T1000 (cell line): ENCODE measurements at regions not wholly inside any gene's neighbourhood (a gene's known extent, or its start where the extent isn't known, plus 50 kb on each side); places are given as distances from the start of the nearest gene placed in this dataset.
"Not testable (repeated sequence)": the region's sequence is repeated elsewhere in the genome, so short reads cannot be mapped to it uniquely, and the experiment has no call there.

Source experiments
- DNase-seq: peaks from one replicate; lab custom pipeline; 2025; ENCODE audit warnings: mixed read lengths; lab: John Stamatoyannopoulos, UW

- DNase-seq = no peak
These were observed 247.3 kb downstream of the FOXD2 start for GRCh38 chr1:47684964-47685762.

- DNase-seq = no peak
These were observed 247.9 kb downstream of the FOXD2 start for GRCh38 chr1:47685763-47686066.

DNA sequence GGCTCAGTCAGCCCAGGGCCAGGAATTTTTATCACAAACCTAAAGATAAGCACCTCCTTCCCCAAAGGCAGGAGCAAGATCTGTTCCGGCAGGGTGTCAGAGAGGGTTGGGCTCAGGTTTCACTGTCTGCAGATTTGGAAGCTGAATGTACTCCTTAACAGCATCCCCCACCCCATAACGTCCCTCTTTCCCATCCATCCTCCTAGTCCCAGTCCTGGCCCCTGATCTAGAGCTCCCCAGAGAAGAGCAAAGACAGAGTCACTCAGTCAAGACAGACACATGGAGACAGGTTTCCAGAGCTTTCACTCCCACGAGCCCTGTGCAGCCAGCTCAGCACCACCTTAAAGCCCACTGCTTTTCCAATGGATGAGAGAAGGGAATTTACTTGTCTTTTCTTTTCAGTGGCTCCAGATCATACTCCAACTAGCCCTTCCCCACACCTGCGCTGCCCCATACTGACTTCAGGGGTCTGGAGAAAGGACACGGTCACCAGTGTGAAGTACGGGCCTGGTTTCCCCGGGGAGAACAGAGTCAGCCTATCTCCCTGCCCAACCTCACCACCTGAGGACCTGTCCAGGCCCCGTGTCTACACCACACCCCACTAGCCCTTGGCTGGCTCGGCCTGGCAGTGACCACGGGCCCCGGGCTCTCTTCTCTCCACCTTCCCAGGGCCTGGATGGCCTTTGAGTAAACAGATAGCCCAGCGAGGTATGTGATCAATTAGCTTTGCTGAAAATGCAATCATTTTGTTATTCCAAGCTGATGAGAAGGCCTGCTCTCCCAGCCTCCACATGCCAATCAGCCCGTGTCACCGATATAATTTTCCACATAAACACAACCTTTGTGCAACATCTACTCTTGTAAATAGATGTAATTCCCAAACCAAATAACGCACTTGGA lies 249.1 kb downstream of the FOXD2 start:
- no peak for DNase-seq

DNA sequence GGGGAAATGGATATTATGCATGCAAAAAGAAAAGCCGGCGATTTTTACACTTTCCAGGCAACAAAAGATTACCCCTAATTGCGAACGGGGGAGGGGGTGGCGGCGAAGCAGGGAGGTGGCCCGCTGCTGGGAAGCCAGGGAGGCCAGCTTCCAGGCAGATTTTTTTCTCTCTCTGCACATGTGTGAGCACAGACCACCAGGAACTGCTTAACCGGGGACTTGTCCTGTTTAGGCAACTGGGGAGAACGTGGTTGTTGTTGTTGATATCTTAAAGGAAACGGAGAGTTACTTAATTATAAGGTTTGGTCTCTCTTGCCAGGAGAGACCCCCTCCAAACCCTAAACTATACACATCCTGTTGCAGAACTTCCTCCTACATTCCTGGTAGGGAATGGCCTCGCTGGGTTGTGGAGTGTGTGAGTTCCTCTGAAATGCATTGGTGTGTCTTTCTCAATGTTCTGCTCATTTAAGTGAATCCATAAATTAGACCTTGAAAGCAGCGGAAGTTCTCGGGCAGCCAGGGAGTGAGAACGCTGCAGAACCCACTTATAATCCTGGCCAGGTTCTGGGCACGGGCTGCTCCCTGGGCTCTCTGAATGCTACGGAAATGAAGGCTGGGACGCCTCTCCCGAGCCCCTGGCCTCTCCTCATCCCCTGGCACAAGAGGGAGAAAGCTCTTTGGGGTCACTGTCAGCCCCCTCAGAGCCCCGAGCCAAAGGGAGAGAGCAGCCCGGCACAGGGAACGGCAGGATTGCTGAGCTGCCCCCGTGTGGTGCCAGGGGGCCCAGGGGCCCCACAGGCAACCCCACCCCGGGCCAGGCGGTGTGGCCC lies 250.0 kb downstream of the FOXD2 start:
- DNase-seq = no peak

DNA sequence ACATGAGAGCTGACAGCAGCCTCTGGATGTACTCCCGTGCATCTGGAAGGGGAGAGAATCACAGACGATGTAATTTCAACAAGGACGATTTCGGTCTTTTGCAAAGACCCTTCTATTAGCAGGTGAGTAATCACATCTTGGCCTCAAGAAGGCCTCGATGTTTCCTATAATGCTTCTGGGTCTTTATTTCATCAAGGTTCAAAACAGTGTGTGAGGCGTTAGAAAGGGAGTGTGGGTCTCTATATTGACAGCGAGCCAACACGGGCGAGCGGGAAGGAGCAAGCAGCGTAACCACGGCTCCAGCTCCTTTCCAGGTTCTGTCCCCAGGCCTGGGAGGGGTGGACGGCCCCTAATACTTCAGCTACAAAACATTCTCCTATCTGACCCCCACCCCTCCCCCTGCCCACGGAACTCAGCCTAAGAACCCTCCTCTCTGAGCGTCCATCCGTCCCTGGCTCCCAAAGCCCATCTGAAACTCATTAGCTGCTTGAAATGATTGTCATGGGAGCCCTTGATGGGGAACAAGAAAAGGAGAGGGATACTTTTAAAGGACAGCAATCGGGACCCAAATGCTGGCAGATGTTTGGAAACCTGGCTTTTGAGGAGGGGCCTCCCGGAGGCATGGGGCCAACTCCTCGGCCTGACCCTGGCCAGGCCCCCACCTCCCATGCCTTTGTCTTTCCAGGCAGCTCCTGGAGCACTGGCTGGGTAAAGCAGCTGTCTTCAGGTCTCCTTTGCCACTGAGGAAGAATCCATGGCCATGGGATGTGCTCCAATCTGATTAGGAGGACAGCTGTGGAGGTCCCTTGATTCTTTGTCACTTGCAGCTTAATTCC lies 250.8 kb downstream of the FOXD2 start:
- no peak for DNase-seq

GRCh38 chr1:47689894-47690293 lies 252.1 kb downstream of the FOXD2 start:
- DNase-seq = no peak

GRCh38 chr1:47690341-47691250 lies 252.8 kb downstream of the FOXD2 start:
- no peak for DNase-seq

- DNase-seq = not testable (repeated sequence)
These were observed 253.4 kb downstream of the FOXD2 start for GRCh38 chr1:47691293-47691692.

DNA sequence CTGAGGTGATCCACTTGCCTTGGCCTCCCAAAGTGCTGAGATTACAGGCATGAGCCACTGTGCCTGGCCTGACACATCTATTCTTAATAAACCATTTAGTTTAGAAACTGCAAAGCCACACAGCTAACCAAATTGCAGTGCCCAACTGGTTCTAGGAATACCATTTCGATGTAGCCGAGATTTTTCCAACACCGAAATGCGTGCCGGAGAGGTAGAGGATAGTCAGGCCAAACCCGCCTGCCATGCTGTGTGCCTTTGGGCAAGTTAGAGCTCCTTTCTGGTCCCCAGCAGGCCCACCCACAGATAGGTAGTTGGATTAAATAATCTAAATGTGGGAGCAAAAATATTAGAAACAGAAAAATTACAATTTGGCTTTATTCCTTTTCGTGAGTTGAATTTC lies 254.4 kb downstream of the FOXD2 start:
- no peak for DNase-seq

DNA sequence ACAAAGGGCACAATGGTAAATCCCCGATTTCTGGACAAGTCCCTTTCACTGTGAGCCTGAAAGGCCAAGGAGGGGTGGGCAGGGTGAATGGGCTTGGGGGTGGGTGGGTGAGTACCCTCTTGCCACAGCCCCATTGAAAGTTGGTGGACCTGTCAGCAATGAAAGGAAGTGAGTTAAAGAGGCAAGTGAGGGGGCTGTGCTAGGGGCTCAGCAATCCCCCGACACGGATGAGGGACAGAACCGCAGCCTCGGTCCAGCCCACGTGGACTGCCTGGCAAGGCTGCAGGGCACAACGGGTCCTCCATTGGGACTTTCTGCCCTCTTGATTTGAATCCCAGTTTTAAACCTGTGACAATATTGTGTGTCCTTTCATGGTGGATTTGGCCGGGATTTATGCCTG lies 255.3 kb downstream of the FOXD2 start:
- no peak for DNase-seq

DNA sequence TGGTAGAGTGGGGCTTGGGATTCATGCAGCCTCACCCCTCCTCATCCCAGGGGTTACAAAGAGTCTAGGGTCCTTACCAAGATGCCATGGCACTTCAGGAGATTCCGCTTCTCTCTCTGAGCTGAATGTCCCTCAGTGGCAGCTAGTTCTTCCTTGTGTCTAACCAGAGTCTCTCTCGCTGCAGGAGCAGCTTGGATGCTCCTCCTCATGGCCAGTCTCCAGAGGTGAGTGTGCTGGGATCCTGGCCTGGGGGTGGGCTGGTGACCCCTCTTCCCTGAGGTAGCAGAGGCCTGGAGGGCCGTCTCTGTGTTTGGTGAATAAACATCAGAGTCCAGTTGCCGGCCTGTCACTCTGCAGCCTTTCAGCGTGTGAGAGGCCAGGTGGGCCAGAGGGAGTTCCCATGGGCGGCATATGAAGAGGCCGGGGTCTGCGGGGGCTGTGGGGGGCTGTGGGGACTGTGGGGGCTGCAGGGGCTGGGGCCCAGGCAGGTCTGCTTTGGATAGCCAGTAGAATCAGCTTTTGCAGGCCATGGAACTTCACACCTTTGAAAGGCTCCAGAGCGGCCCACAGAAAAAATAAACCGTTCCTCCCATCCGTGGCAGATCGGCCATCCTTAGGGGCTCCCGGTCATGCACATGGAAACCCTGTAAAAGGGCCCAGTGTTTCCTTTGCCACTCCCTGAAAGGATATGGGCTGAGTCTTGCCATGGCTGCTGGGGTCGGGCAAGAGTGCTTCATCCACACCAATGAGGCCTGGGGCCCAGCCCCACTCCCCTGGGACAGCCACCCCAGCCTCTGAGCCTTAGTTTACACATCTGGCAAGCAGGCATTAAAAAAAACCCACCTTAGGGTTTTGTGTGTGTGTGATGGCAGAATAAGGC lies 256.4 kb downstream of the FOXD2 start:
- DNase-seq = no peak

DNA sequence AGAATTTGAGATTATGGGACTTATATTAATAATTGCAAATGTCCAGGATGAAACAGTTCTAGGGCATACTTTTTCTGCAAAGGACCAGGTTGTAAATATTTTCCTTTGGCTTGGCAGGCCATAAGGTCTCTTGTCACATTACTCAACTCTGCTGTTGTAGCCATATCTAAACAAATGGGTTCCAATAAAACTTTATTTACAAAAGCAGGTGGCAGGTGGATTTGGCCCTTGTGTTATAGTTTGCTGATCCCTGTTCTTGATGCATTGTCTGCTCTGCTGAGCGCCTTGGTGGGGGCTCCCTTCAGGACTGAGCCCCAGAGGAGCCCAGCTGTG lies 258.5 kb downstream of the FOXD2 start:
- DNase-seq = no peak

DNA sequence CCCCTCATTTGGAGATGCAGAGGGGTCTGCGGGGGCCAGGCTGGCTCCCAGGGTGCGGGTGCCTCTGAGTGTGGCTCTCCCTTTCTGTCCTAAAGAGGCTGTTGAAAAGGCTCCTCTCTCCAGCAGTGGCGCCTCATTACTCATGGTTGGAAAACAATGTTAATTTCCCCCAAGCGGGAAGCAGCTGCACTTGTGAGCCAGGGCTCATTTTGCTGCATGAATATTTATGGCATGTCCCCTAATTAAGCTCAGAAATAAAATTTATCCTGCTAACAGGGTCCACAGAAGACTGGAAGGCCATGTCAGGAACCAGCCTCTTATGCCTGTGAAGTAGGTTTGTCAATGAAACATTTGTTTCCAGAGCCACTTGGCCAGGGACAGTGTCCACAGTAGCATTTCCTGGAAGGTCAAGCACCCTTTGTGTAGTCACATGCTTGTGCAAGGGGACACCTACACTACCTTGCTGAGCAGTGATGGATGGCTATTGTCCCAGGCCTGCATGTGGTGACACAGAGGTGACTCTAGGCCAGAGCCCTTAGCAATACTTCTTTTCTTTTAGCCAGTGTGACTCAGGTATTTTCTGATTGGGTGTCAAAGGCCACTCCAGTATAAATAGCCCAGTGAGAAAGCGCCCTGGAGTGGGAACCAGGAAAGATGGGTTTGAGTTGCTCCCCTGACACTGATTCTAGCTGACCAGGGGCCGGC lies 259.0 kb downstream of the FOXD2 start:
- no peak for DNase-seq

DNA sequence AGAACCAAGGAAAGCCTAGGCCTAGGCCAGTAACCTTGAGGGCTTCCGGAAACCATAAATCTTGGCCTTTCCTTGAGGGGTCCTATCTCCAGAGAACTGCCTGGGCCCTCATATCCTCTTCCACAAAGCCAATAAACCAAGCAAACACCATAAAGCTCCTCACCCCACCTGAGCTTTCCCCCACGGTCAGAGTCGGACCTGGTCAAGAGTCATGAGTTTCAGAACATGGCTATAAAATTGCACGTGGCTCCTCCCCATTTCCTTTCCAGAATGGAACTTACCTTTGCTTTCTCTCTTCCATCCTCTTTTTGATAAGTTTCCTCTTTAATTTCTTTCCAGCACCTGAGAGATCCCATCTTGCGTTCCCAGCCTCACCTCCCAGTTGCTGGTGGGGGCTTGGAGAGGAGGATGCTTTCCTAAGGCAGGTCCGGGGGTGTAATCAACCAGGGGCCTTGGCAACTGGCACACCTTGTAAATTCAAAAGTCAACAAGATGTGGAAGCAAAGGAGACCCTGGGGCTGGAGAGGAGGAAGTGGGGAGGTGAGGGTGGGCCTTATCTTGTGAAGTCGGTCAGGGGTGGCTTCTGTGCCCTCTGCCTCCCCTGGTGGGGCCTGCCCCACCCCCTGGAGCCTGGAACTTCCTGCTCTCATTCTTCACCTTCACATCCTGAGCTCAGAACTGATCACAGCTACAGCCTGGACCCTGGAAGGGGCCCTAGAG lies 259.9 kb downstream of the FOXD2 start:
- no peak for DNase-seq

GRCh38 chr1:47699492-47700235 lies 261.8 kb downstream of the FOXD2 start:
- no peak for DNase-seq

GRCh38 chr1:47701283-47701682 lies 263.4 kb downstream of the FOXD2 start:
- DNase-seq = no peak

- DNase-seq = no peak
These were observed 264.1 kb downstream of the FOXD2 start for GRCh38 chr1:47701741-47702515.
